Epithelial cell of esophagus (primary cell): ENCODE measurements at regions not wholly inside any gene's neighbourhood (a gene's known extent, or its start where the extent isn't known, plus 50 kb on each side); places are given as distances from the start of the nearest gene placed in this dataset.
"Not testable (repeated sequence)": the region's sequence is repeated elsewhere in the genome, so short reads cannot be mapped to it uniquely, and the experiment has no call there.

Experiments
- DNase-seq: peaks from one replicate; pipeline ENCODE4 v3.0.0; 2010; ENCODE audit warnings: low read depth
- H3K4me3 ChIP-seq: 2 replicates; pipeline ENCODE4 v1.5.1; 2011; ENCODE audit warnings: mild to moderate bottlenecking, low read length, control low read depth
- CTCF ChIP-seq: IDR thresholded peaks from 2 replicates; pipeline ENCODE4 v1.5.1; 2011; ENCODE audit warnings: low read depth, mild to moderate bottlenecking, low read length, control low read depth, inconsistent platforms; ENCODE audit not compliant: insufficient read depth; ENCODE audit errors: missing control alignments

GRCh38 chr6:10084111-10084986 lies 330.5 kb downstream of the TFAP2A start:
- peak; percentile 63 for TF ChIP-seq CTCF
- H3K4me3 ChIP-seq: no peak overlapping the region
- peak; percentile 95 for DNase-seq

GRCh38 chr6:10082385-10082784 lies 332.5 kb downstream of the TFAP2A start:
- DNase-seq: peak; percentile 91
- H3K4me3 ChIP-seq: no peak overlapping the region
- TF ChIP-seq CTCF: no peak

- DNase-seq: no peak
- no peak overlapping the region for H3K4me3 ChIP-seq
- no peak for TF ChIP-seq CTCF
These were observed 332.9 kb downstream of the TFAP2A start for GRCh38 chr6:10081957-10082356.

GRCh38 chr6:10081075-10081474 lies 333.8 kb downstream of the TFAP2A start:
- H3K4me3 ChIP-seq: no peak overlapping the region
- no peak for TF ChIP-seq CTCF
- DNase-seq: peak; percentile 66

- no peak for TF ChIP-seq CTCF
- H3K4me3 ChIP-seq: no peak overlapping the region
These were observed 334.3 kb downstream of the TFAP2A start for GRCh38 chr6:10080561-10080960.

GRCh38 chr6:10078581-10078980 lies 336.3 kb downstream of the TFAP2A start:
- H3K4me3 ChIP-seq: no peak overlapping the region
- no peak for TF ChIP-seq CTCF
- DNase-seq: no peak

More at GRCh38 chr6:10080561-10080960, 334.3 kb downstream of the TFAP2A start:
- no peak for DNase-seq

- not testable (repeated sequence) for DNase-seq
These were observed 340.1 kb downstream of the TFAP2A start for GRCh38 chr6:10074726-10075125.

More at GRCh38 chr6:10074726-10075125, 340.1 kb downstream of the TFAP2A start:
- H3K4me3 ChIP-seq: not testable (repeated sequence)
